OCI-LY3 (cell line): ENCODE measurements at regions not wholly inside any gene's neighbourhood (a gene's known extent, or its start where the extent isn't known, plus 50 kb on each side); places are given as distances from the start of the nearest gene placed in this dataset.

Source experiments
- CTCF ChIP-seq: fragments of 200-600, 300-600 bp; sonication (generic); IDR thresholded peaks from 2 replicates; pipeline ENCODE4 v1.5.1; 2014; ENCODE audit warnings: antibody characterized with exemption, low read length, low read depth
- EZH2phosphoT487 ChIP-seq: fragments of 200-600 bp; shearing (Covaris generic); IDR thresholded peaks from 2 replicates; pipeline ENCODE4 v1.6.1; 2018; ENCODE audit warnings: antibody characterized with exemption, mixed run types, low read depth

DNA sequence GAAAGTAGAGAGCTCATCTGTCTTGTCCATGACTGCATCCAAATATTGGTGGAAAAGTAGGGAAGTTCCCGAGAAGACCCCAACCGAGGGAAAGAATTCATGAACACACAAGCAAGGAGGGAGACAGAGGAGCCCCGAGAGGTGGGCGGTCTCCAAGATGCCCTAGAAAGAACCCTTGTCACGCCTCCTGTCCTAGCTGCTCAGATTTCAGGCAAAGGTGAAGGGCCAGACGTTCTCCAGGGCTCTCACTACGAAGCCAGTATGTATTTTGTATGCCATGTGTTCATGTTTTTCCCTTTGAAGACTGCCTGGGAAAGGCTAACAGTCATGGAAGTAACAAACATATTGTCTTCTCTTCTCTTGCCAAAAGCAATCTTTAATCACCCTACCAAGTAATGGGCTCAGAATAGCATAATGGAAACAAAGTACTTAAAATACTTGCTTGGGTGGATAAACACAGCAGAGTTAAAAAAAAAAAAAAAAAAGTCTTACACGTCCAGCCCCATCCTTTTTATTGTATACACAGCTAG is 99.2 kb upstream of the TBX3 start:
- TF ChIP-seq CTCF (no peak), EZH2phosphoT487 (no peak)
